CD1c-positive myeloid dendritic cell (primary cell): ENCODE measurements at regions not wholly inside any gene's neighbourhood (a gene's known extent, or its start where the extent isn't known, plus 50 kb on each side); places are given as distances from the start of the nearest gene placed in this dataset.
A peak's percentile ranks its signal among the peaks of the same experiment; 100 is the strongest.
"Not testable (repeated sequence)": the region's sequence is repeated elsewhere in the genome, so short reads cannot be mapped to it uniquely, and the experiment has no call there.

Source experiments
- DNase-seq: peaks from one replicate; pipeline ENCODE4 v3.0.0-alpha.2; 2016; ENCODE audit errors: extremely low spot score

- DNase-seq, result no peak
These were observed 84.7 kb downstream of the URB2 start for GRCh38 chr1:229710746-229711145.

DNA sequence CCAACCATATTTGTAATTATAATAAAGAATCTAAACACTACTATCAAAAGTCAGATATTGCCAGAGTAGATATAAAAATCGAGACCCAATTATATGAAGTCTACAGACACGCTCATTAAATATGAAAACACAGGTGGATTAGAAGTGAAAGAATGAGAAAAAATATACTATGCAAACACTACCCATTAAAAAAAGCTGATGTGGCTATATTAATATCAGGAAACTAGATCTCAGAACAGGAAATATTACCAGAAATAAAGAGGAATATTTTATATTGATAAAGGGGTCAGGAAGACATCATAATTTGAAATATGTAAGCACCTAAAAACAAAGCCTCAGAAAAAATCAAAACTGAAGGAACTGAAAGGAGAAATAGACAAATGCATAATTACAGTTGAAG is 88.3 kb downstream of the URB2 start:
- no peak for DNase-seq

DNA sequence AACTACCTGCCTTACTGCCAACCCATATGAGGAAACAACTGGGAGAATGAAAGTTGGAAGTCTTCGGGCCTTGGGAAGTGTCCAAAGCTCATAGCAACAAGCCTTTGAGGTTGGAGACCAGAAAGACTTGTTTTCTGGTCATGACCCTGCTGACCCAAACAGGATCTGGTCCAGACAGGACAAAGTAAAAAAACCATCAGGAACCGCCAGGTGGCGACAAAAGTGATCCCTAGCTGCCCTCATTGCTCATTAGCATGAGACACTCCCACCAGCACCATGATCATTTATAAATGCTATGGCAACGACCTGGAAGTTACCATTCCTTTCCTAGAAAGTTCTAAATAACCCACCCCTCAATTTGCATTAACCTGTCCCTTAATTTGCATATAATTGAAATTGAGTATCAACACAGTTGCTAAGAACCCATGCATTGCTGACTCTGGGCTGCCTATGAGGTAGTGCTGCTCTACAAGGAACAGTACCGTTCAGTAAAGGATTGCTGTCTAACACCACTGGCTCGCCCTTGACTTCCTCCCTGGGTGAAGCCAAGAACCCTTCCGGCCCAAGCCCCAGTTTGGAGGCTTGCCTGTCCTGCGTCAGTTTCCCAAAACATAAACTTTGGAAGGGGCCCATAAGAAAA is 89.0 kb downstream of the URB2 start:
- peak; percentile 18 for DNase-seq

DNA sequence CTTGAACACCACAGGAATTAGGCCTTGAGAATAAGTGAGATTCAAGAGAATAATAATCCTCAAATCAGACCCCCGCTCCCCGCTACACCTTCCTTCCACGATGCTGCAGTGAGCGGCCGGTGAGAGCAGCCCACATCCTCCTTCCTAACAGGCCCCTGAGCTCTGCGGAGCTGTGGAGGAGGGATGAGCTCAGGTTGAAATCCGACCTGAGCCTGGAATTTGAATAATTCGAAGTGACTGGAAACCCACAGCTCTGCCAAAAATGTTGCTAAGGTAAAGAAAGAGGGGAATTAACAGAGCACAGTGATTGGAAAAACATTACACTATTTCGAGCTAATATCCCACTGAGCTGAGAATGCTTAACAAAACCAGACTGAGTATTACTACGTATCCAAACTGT is 90.0 kb downstream of the URB2 start:
- DNase-seq, result no peak

DNA sequence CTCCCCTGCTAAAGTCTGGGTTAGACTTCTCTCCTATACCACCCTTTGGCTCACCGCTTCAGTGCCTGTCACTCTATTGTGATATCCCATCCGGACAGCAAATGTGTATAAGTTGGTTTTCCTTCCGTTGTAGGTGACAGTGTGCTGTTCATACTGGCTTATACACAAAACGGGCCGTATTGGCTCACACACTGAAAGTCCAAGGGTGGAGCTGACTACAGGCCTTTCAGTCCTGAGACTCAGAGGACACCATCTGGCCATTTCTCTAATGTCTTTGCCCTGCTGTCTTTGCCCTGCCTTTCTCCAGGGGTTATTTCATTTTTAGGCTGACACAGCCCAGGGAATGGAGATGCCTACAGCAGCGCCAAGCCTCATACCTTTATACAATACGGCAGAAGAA is 90.7 kb downstream of the URB2 start:
- DNase-seq, result no peak

- DNase-seq, result no peak
These were observed 91.9 kb downstream of the URB2 start for GRCh38 chr1:229717786-229718576.

- no peak for DNase-seq
These were observed 100.0 kb downstream of the URB2 start for GRCh38 chr1:229726061-229726460.

DNA sequence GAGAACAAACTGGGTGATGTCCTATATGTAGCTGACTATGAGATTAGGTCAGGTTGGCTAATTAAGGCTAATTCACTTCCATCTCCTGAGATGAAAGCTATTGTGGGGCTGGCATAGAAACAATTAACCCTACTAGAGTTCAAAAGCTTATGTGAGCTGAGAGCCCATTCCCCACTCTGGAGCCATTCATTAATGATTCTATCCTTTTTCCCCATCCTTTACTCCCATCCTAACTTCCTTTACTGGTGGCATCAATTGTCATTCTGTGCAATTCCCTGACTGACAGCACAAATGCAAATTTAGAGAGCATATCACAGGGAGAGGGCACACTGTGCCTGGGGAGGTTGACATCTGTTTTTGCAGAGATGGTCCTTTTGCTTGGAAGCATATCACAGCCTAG is 103.9 kb downstream of the URB2 start:
- no peak for DNase-seq

DNA sequence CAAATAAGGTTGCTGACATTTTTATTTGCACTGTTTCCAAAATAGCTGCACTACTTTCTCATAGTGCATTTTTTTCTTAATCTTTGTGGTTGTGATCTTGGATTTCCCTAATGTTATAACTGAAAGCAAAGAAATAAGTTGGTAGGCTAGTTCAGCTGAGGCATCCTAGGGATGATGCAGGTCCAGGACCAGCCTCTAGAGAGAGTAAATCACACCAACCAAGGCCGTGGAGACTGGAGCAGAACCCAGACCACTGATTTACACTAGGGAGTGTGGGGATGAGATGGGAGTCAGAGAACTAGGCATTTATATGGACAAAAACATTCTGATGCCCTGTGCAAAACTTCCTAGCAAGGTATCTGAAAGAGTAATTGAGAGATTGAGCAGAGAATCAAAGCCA is 104.5 kb downstream of the URB2 start:
- no peak for DNase-seq

DNA sequence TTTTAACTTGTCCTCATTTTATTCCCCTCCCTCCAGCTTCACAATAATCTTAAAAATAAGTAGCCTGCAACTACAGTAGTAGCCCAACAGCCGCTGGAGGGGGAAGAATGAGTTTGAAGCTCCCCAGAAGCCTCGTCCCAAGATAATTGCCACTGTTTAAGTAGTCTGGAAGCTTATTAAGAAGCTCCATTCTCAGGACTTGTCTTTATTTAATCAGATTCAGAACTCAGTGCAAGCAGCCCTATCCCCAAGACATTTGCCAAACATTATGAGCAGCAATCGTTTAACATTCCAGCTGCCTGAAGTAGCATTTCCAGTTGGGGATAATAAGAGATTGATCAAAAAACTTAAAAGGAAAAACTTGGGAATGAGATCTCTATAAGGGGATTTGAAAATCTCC is 106.0 kb downstream of the URB2 start:
- no peak for DNase-seq

DNA sequence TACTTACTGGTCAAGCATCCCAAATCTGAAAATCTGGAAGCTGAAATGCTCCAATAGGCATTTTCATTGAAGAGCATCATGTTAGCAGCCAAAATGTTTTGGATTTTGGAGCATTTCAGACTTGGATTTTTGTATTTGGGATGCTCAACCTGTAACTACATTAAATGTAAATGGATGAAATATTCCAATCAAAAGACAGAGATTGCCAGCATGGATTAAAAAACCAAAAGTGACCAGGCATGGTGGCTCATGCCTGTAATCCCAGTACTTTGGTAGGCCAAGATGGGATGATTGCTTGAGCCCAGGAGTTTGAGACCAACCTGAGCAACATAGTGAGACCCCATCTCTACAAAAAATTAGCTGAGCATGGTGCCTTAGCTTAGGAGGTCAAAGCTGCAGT is 110.3 kb downstream of the URB2 start:
- DNase-seq, result no peak

DNA sequence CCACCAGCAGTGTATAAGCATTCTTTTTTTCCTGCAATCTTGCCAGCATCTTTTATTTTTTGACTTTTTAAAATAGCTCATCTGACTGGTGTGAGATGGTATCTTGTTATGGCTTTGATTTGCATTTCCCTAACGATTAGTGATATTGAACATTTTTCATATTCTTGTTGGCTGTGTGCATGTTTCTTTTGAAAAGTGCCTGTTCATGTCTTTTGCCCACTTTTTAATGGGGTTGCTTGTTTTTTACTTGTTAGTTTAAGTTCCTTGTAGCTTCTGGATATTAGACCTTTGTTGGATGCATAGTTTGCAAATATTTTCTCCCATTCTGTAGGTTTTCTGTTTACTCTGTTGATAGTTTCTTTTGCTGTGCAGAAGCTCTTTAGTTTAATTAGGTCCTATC is 116.6 kb downstream of the URB2 start:
- DNase-seq, result not testable (repeated sequence)

DNA sequence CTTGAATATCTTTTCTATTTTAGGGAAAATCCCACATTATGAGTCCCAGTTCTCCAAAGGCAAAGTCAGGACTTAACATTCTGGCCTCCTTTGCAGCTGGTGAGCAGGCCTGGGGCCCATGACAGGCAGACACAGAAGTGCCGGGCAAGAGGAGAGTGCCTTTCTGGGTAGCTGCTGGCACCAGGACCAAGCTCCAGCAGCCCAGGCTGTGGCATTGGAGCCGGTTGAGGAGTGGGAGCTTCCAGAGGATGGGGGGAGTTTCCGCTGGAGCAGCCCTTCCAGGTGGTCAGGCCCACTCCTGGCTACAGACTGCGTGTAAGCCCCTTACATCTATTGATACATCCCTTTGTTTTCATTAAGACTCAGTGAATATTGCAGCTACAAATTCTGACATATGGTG is 123.9 kb downstream of the URB2 start:
- DNase-seq, result no peak

- no peak for DNase-seq
These were observed 125.6 kb downstream of the URB2 start for GRCh38 chr1:229751610-229752009.

DNA sequence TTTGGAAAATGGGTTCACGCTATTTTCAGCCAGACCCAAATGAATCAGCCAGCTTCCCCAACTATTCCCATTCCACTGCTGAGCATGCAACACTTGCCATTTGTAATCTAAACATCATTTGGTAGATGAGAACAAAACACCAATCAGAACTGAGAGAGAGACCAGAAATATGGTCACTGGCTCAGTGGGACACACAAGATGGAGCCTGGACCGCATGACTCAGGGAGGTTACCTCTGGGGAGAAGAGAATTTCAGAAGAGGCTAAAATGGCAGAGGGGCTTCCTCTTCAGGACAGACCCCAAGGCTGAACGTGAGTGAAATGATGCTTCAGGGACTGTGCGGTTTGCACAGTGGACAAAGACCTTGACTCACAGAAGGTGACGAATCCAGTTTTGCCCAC is 126.6 kb downstream of the URB2 start:
- DNase-seq, result no peak

GRCh38 chr1:229753764-229754551 is 127.9 kb downstream of the URB2 start:
- DNase-seq, result no peak

GRCh38 chr1:229756666-229757065 is 130.6 kb downstream of the URB2 start:
- DNase-seq, result no peak

- DNase-seq, result no peak
These were observed 131.2 kb downstream of the URB2 start for GRCh38 chr1:229757226-229757625.

DNA sequence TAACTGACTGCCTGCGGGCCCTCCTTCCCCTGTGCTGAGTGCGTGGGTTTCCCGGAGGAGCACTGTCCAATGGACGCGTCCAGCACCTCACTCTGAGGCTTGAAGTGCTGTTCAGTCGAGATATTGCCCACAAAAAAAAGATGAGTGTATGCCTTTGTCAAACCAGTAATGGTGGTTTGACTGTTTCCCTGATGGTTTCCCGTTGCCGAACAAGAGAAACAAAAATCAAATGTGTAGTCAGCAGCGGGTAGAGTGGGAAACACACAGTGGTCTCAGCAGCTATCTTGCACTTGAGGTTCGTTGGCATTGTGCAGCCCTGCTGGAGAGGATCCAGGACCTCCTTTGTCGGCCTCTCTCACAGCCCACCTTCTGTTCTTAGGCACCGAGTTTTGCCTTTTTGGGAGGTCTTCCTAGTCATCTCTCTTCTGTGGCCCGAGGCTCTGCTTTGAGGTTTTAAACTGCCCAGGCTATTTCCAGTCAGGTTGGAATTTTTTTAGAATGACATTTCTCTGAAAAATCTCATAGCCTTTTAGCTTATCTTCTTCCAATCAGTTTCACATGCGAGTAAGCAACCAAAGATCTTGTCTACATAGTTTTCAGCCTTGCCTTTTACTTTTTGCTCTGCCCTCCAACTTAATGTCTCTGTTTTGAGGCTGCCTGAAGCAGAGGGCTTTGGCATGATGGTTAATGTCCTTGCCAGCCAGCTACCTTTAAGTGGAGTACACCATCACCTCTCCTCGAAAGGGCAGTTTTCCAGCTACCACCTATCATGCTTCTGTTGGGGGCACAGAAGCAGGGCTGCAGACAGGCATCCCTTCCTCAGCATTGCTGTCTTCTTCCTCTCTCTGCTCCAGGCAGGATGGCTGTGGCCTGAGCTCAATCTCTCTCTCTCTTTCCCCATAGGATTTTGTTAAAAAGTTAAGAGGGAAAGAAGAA is 132.3 kb downstream of the URB2 start:
- no peak for DNase-seq

DNA sequence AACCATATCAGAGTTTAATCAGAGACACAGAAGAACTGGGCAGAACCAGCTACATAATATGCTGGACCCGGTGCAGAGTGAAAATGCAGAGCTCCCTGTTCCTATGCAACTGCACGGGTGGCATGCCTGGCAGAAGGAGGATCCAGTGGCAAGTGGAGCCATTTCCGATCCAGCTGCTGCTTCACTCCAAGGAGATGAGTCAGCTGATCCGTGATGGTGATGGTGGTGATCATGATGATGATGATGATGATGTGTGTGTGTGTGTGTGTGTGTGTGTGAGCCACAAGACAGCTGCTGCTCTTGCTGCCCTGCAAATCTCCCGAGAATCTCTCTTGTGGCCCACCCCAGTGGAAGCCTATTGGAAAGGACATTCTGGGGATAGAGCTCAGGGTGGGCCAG is 133.0 kb downstream of the URB2 start:
- no peak for DNase-seq

DNA sequence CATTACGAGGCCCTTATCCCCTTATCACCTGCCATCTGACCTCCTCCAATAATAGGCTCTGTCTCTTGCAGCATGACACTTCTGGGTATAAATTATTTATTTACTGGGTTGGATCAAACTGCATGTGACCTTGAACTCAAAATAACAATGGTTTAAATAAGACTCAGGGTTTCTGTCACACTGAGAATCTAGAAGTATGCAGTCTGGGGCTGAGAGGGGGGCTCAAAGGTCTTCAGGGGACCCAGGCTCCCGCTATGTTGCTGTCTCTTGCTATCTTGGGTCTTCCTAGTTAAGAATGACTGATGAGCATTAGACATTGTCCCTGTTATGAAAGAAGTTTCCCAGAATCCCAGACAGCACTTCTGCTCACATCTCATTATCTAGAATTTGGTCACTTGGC is 133.5 kb downstream of the URB2 start:
- no peak for DNase-seq

DNA sequence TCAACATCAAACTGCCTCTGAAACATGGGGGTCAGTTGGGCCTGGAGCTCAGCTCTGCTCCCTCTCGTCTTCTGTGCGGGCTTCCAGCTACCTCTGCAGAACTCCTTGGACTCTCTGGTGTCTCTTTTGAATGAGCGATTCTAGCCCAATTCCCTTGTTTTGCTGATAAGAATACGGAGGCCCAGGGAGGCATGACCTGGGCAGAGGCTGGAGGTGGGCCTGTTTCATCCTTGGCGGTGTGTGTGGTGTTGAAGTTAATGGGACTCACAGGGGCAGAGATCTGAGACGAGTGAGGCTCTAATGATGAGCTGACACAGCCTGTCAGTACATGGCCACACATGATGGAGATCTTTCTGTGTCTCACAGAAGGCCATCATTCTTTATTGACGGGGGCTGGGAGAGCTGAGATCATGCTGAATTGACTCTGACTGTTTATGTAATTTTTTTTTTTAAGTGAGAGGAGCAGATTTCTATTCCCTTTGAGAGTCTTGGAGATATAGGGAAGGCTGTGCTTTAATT is 134.5 kb downstream of the URB2 start:
- no peak for DNase-seq
